Activated CD4-positive, alpha-beta memory T cell treated with anti-CD3 and anti-CD28 coated beads for 36 hours (primary cell): ENCODE measurements at regions not wholly inside any gene's neighbourhood (a gene's known extent, or its start where the extent isn't known, plus 50 kb on each side); places are given as distances from the start of the nearest gene placed in this dataset.

Experiments
- CTCF ChIA-PET: fragments of 350-600 bp; sonication (Branson Sonifier 250); formaldehyde crosslinking; loops from one replicate; lab custom pipeline; 2021; ENCODE audit warnings: antibody characterized with exemption, inconsistent platforms; lab: Charles Lee
- POLR2A ChIA-PET: fragments of 350-600 bp; sonication (Branson Sonifier 250); formaldehyde crosslinking; loops from one replicate; lab custom pipeline; 2021; ENCODE audit warnings: antibody characterized with exemption; lab: Charles Lee
- DNase-seq: peaks from one replicate; pipeline ENCODE4 v3.0.0-alpha.2; 2020
- H3K27ac Mint-ChIP-seq: one replicate; pipeline ENCODE4 v1.8.0; 2021; ENCODE audit warnings: mixed read lengths
- H3K27me3 Mint-ChIP-seq: one replicate; pipeline ENCODE4 v1.8.0; 2021; ENCODE audit warnings: mixed read lengths
- H3K36me3 Mint-ChIP-seq: one replicate; pipeline ENCODE4 v1.8.0; 2021; ENCODE audit warnings: mixed read lengths
- H3K4me1 Mint-ChIP-seq: one replicate; pipeline ENCODE4 v1.8.0; 2021; ENCODE audit warnings: low read depth, mixed read lengths
- H3K4me3 Mint-ChIP-seq: one replicate; pipeline ENCODE4 v1.8.0; 2021; ENCODE audit warnings: mild to moderate bottlenecking, mixed read lengths
- H3K9me3 Mint-ChIP-seq: one replicate; pipeline ENCODE4 v1.8.0; 2021; ENCODE audit warnings: mixed read lengths
- intact Hi-C: fragments of 100-400 bp; cut with micrococcal nuclease; formaldehyde crosslinking; loops from one replicate; pipeline ENCODE4 v1.15.1; 2023

- intact Hi-C loops: no loop called here
- H3K36me3 Mint-ChIP-seq: no peaks in the 10 kb centered on the region
- ChIA-PET POLR2A (no interaction called here), CTCF (no interaction called here)
- H3K4me3 Mint-ChIP-seq: no peak overlapping the region
- no peak for DNase-seq
- H3K27me3 Mint-ChIP-seq: no peaks in the 10 kb centered on the region
- H3K9me3 Mint-ChIP-seq: peaks cover under 1% of the 10 kb centered on the region
- no peaks in the 10 kb centered on the region for H3K4me1 Mint-ChIP-seq
- no peak overlapping the region for H3K27ac Mint-ChIP-seq
These were observed 195.9 kb upstream of the CDH4 start for GRCh38 chr20:61056116-61056515.

GRCh38 chr20:61056627-61057442, 195.2 kb upstream of the CDH4 start:
- Mint-ChIP-seq H3K36me3 (no peaks in the 10 kb centered on the region), H3K27me3 (no peaks in the 10 kb centered on the region)
- CTCF ChIA-PET: interaction anchor here (0.6 kb wide), 1 partner anchor 157 kb away, joined by 3 read pairs; no protein-coding TSS in a partner anchor

GRCh38 chr20:61057443-61058121, 194.5 kb upstream of the CDH4 start:
- Mint-ChIP-seq H3K36me3 (no peaks in the 10 kb centered on the region), H3K4me1 (no peaks in the 10 kb centered on the region), H3K9me3 (peaks cover 3% of the 10 kb centered on the region), H3K27me3 (no peaks in the 10 kb centered on the region), H3K27ac (no peak overlapping the region), H3K4me3 (no peak overlapping the region)
- POLR2A ChIA-PET: no interaction called here
- CTCF ChIA-PET: interaction anchor here (0.6 kb wide), 1 partner anchor 157 kb away, joined by 3 read pairs; no protein-coding TSS in a partner anchor
- intact Hi-C loops: no loop called here
- no peak for DNase-seq

More at GRCh38 chr20:61056627-61057442, 195.2 kb upstream of the CDH4 start:
- intact Hi-C loops: no loop called here
- DNase-seq: no peak
- no peaks in the 10 kb centered on the region for H3K4me1 Mint-ChIP-seq
- no peak overlapping the region for H3K27ac Mint-ChIP-seq
- H3K4me3 Mint-ChIP-seq: no peak overlapping the region
- POLR2A ChIA-PET: no interaction called here
- peaks cover 3% of the 10 kb centered on the region for H3K9me3 Mint-ChIP-seq

- H3K27ac Mint-ChIP-seq: no peak overlapping the region
- CTCF ChIA-PET: no interaction called here
- H3K36me3 Mint-ChIP-seq: no peaks in the 10 kb centered on the region
These were observed 190.1 kb upstream of the CDH4 start for GRCh38 chr20:61061981-61062380.

GRCh38 chr20:61065853-61066252, 186.2 kb upstream of the CDH4 start:
- intact Hi-C loops: no loop called here
- Mint-ChIP-seq H3K9me3 (peaks cover 3% of the 10 kb centered on the region), H3K36me3 (no peaks in the 10 kb centered on the region)

More at GRCh38 chr20:61061981-61062380, 190.1 kb upstream of the CDH4 start:
- POLR2A ChIA-PET: no interaction called here
- Mint-ChIP-seq H3K4me3 (no peak overlapping the region), H3K27me3 (no peaks in the 10 kb centered on the region), H3K9me3 (peaks cover 3% of the 10 kb centered on the region), H3K4me1 (no peaks in the 10 kb centered on the region)
- DNase-seq: no peak
- intact Hi-C loops: no loop called here

GRCh38 chr20:61066526-61066925, 185.5 kb upstream of the CDH4 start:
- no peak overlapping the region for H3K27ac Mint-ChIP-seq
- H3K4me1 Mint-ChIP-seq: no peaks in the 10 kb centered on the region
- POLR2A ChIA-PET: no interaction called here
- H3K36me3 Mint-ChIP-seq: no peaks in the 10 kb centered on the region
- H3K27me3 Mint-ChIP-seq: no peaks in the 10 kb centered on the region
- intact Hi-C loops: no loop called here
- H3K4me3 Mint-ChIP-seq: no peak overlapping the region
- DNase-seq: no peak
- CTCF ChIA-PET: no interaction called here
- no peaks in the 10 kb centered on the region for H3K9me3 Mint-ChIP-seq

More at GRCh38 chr20:61065853-61066252, 186.2 kb upstream of the CDH4 start:
- Mint-ChIP-seq H3K27ac (no peak overlapping the region), H3K27me3 (no peaks in the 10 kb centered on the region), H3K4me1 (no peaks in the 10 kb centered on the region), H3K4me3 (no peak overlapping the region)
- DNase-seq: no peak
- ChIA-PET POLR2A (no interaction called here), CTCF (no interaction called here)

GRCh38 chr20:61067221-61067620, 184.8 kb upstream of the CDH4 start:
- H3K27ac Mint-ChIP-seq: no peak overlapping the region
- intact Hi-C loops: no loop called here
- H3K27me3 Mint-ChIP-seq: no peaks in the 10 kb centered on the region
- DNase-seq: no peak
- POLR2A ChIA-PET: no interaction called here
- H3K4me3 Mint-ChIP-seq: no peak overlapping the region
- CTCF ChIA-PET: interaction anchor here (0.6 kb wide), 1 partner anchor 407 kb away, joined by 3 read pairs; no protein-coding TSS in a partner anchor
- H3K4me1 Mint-ChIP-seq: no peaks in the 10 kb centered on the region
- H3K9me3 Mint-ChIP-seq: no peaks in the 10 kb centered on the region
- no peaks in the 10 kb centered on the region for H3K36me3 Mint-ChIP-seq

GRCh38 chr20:61072398-61072797, 179.7 kb upstream of the CDH4 start:
- DNase-seq: no peak
- intact Hi-C loops: no loop called here
- Mint-ChIP-seq H3K4me1 (no peaks in the 10 kb centered on the region), H3K27me3 (no peaks in the 10 kb centered on the region), H3K4me3 (no peak overlapping the region), H3K27ac (no peak overlapping the region), H3K36me3 (no peaks in the 10 kb centered on the region), H3K9me3 (no peaks in the 10 kb centered on the region)
- POLR2A ChIA-PET: no interaction called here
- CTCF ChIA-PET: no interaction called here

GRCh38 chr20:61073376-61073775, 178.7 kb upstream of the CDH4 start:
- POLR2A ChIA-PET: no interaction called here
- CTCF ChIA-PET: interaction anchor here (0.6 kb wide), 1 partner anchor 22 kb away, joined by 3 read pairs; no protein-coding TSS in a partner anchor
- H3K4me1 Mint-ChIP-seq: no peaks in the 10 kb centered on the region

GRCh38 chr20:61082720-61083119, 169.3 kb upstream of the CDH4 start:
- Mint-ChIP-seq H3K27ac (no peak overlapping the region), H3K36me3 (no peaks in the 10 kb centered on the region), H3K4me3 (no peak overlapping the region), H3K9me3 (peaks cover 6% of the 10 kb centered on the region), H3K27me3 (peaks cover 3% of the 10 kb centered on the region), H3K4me1 (no peaks in the 10 kb centered on the region)
- DNase-seq: no peak
- ChIA-PET CTCF (no interaction called here), POLR2A (no interaction called here)
- intact Hi-C loops: no loop called here

More at GRCh38 chr20:61073376-61073775, 178.7 kb upstream of the CDH4 start:
- no peak overlapping the region for H3K27ac Mint-ChIP-seq
- no peaks in the 10 kb centered on the region for H3K36me3 Mint-ChIP-seq
- intact Hi-C loops: no loop called here
- H3K9me3 Mint-ChIP-seq: no peaks in the 10 kb centered on the region
- H3K4me3 Mint-ChIP-seq: no peak overlapping the region
- DNase-seq: no peak
- H3K27me3 Mint-ChIP-seq: no peaks in the 10 kb centered on the region

- no peak for DNase-seq
- no peak overlapping the region for H3K4me3 Mint-ChIP-seq
- H3K27ac Mint-ChIP-seq: no peak overlapping the region
- peaks cover 3% of the 10 kb centered on the region for H3K27me3 Mint-ChIP-seq
- no peaks in the 10 kb centered on the region for H3K36me3 Mint-ChIP-seq
- intact Hi-C loops: no loop called here
- H3K4me1 Mint-ChIP-seq: no peaks in the 10 kb centered on the region
- peaks cover 6% of the 10 kb centered on the region for H3K9me3 Mint-ChIP-seq
- ChIA-PET POLR2A (no interaction called here), CTCF (no interaction called here)
These were observed 168.6 kb upstream of the CDH4 start for GRCh38 chr20:61083431-61083830.

GRCh38 chr20:61086031-61086430, 166.0 kb upstream of the CDH4 start:
- Mint-ChIP-seq H3K4me3 (no peak overlapping the region), H3K4me1 (no peaks in the 10 kb centered on the region), H3K36me3 (no peaks in the 10 kb centered on the region), H3K27me3 (peaks cover 5% of the 10 kb centered on the region), H3K27ac (no peak overlapping the region), H3K9me3 (peaks cover 2% of the 10 kb centered on the region)
- no peak for DNase-seq
- intact Hi-C loops: no loop called here
- POLR2A ChIA-PET: no interaction called here
- CTCF ChIA-PET: no interaction called here
